Lung (tissue), 11 donors: ENCODE measurements at regions not wholly inside any gene's neighbourhood (a gene's known extent, or its start where the extent isn't known, plus 50 kb on each side); places are given as distances from the start of the nearest gene placed in this dataset.
"Not testable (repeated sequence)": the region's sequence is repeated elsewhere in the genome, so short reads cannot be mapped to it uniquely, and the experiment has no call there.

Experiments
- ATAC-seq: fragments of 200-7000 bp; cut with Tn5 transposase; one replicate; pipeline ENCODE4 v1.9.1; 2020; ENCODE audit warnings: moderate number of reproducible peaks; ENCODE audit not compliant: insufficient read depth, low FRiP score
- DNase-seq, 3 donors: peaks; one replicate each; pipeline ENCODE4 v3.0.0-alpha.2; 2013 to 2017
- H3K27ac ChIP-seq, 2 donors: one replicate each; pipeline ENCODE4 v1.5.1; 2013; ENCODE audit warnings: mild to moderate bottlenecking in 2 of 2, moderate library complexity in 2 of 2, control low read depth in 1 of 2, inconsistent platforms in 1 of 2, low read depth in 1 of 2, low read length in 1 of 2
- H3K27me3 ChIP-seq, 3 donors: one replicate each; pipeline ENCODE4 v1.5.1; 2013; ENCODE audit warnings: low read length in 2 of 3; ENCODE audit not compliant: control insufficient read depth in 3 of 3, insufficient read depth in 3 of 3
- H3K36me3 ChIP-seq, 4 donors: one replicate each; pipeline ENCODE4 v1.5.1; 2013; ENCODE audit warnings: low read length in 4 of 4, mild to moderate bottlenecking in 1 of 4, moderate library complexity in 1 of 4; ENCODE audit not compliant: control insufficient read depth in 4 of 4, insufficient read depth in 4 of 4
- H3K4me1 ChIP-seq, 5 donors: one replicate each; pipeline ENCODE4 v1.5.1; 2013; ENCODE audit warnings: low read length in 5 of 5, mild to moderate bottlenecking in 2 of 5, moderate library complexity in 1 of 5; ENCODE audit not compliant: control insufficient read depth in 5 of 5, insufficient read depth in 5 of 5
- H3K4me3 ChIP-seq: one replicate; pipeline ENCODE4 v1.5.1; 2013; ENCODE audit warnings: mild to moderate bottlenecking, control low read depth, moderate library complexity
- H3K9ac ChIP-seq, 2 donors: one replicate each; pipeline ENCODE4 v1.5.1; 2013; ENCODE audit warnings: low read length in 2 of 2, control low read depth in 1 of 2; ENCODE audit not compliant: insufficient read depth in 1 of 2
- H3K9me3 ChIP-seq, 4 donors: one replicate each; pipeline ENCODE4 v1.5.1; 2013; ENCODE audit warnings: low read length in 3 of 4, mild to moderate bottlenecking in 1 of 4, moderate library complexity in 1 of 4; ENCODE audit not compliant: control insufficient read depth in 4 of 4, insufficient read depth in 3 of 4
- WGBS, 2 donors: extraction: QIAGEN DNeasy Blood & Tissue Kit; methylation state at CpG; one replicate each; pipeline ENCODE4 v1.1.7; 2013; 5-methylcytosine and 5-hydroxymethylcytosine counted together
- TF ChIP-seq, protein P1 (sequence below): IDR thresholded peaks from 2 replicates; pipeline ENCODE4 v1.5.1; 2012; ENCODE audit warnings: mild to moderate bottlenecking; ENCODE audit errors: control extremely low read depth, extremely low read depth
- donor health status: control.
- donor health status: control.
- donor health status: Bipolar disorder and iron deficiency.
- donor health status: healthy.
- donor health status: DM: yes; HTN: yes; CAD: no.

DNA sequence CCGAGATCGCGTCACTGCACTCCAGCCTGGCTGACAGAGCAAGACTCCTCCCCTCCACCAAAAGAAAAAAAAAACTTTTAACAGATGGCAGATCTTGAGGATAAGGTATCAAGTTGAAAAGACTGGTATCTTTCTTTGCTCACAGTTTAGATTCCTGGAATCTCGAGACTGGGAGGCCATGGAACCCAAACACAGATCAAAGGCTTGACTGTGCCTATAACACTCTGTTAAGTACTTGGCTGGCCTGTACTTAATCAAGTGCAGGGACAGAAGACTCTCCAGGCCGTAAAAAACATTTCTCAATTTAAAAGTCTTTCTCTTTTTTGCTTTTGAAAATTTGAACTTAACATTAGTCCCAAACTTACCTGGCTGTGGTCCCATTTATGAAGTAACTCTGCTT is 107.1 kb upstream of the ZNF516 start:
- H3K4me3 ChIP-seq = no peak overlapping the region
- no peaks in the 10 kb centered on the region for H3K36me3 ChIP-seq
- TF ChIP-seq, protein P1, sequence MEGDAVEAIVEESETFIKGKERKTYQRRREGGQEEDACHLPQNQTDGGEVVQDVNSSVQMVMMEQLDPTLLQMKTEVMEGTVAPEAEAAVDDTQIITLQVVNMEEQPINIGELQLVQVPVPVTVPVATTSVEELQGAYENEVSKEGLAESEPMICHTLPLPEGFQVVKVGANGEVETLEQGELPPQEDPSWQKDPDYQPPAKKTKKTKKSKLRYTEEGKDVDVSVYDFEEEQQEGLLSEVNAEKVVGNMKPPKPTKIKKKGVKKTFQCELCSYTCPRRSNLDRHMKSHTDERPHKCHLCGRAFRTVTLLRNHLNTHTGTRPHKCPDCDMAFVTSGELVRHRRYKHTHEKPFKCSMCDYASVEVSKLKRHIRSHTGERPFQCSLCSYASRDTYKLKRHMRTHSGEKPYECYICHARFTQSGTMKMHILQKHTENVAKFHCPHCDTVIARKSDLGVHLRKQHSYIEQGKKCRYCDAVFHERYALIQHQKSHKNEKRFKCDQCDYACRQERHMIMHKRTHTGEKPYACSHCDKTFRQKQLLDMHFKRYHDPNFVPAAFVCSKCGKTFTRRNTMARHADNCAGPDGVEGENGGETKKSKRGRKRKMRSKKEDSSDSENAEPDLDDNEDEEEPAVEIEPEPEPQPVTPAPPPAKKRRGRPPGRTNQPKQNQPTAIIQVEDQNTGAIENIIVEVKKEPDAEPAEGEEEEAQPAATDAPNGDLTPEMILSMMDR = no peak
- H3K4me1 ChIP-seq = no peaks in the 10 kb centered on the region
- WGBS, 2 donors = 74 to 80% methylated on average over 5 of the region's 5 CpGs
- peak in 2 of 3 donors; percentile 45 to 76 for DNase-seq
- H3K9me3 ChIP-seq = no peaks in the 10 kb centered on the region
- no peak overlapping the region for H3K27ac ChIP-seq
- no peaks in the 10 kb centered on the region for H3K27me3 ChIP-seq
- no peak for ATAC-seq
- H3K9ac ChIP-seq = no peak overlapping the region

GRCh38 chr18:76600076-76600475 is 105.0 kb upstream of the ZNF516 start:
- not testable (repeated sequence) for H3K4me3 ChIP-seq, ATAC-seq, H3K4me1 ChIP-seq, H3K9me3 ChIP-seq, H3K27me3 ChIP-seq, H3K36me3 ChIP-seq, H3K27ac ChIP-seq, DNase-seq, H3K9ac ChIP-seq
- WGBS, 2 donors = 97% methylated on average over 24 to 28 of the region's 28 CpGs

GRCh38 chr18:76594966-76595365 is 99.9 kb upstream of the ZNF516 start:
- Histone ChIP-seq H3K4me1 (peaks cover 0 to 10% (median 0%) of the 10 kb centered on the region in 5 donors), H3K27me3 (no peaks in the 10 kb centered on the region), H3K4me3 (no peak overlapping the region), H3K9me3 (no peaks in the 10 kb centered on the region), H3K9ac (no peak overlapping the region), H3K36me3 (no peaks in the 10 kb centered on the region), H3K27ac (no peak overlapping the region)
- TF ChIP-seq, protein P1 = no peak
- ATAC-seq (no peak), DNase-seq (no peak)
- 96% methylated on average over 3 of the region's 3 CpGs for WGBS, 2 donors

DNA sequence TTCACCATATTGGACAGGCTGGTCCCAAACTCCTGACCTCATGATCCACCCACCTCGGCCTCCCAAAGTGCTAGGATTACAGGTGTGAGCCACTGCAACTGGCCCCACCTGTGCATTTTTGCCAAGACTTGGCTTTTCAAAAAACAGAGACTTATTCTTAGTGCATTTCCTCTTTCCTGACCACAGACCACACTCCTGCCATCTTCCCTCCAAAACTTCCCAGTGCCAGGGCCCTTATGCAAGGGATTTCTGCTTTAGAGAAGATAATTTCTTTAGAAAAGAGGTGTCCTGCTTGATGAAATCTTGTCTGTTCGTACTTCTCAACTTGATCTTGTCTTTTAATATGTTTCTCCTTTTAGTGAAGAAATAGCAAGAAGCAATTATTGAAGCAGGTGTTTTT is 98.8 kb upstream of the ZNF516 start:
- Histone ChIP-seq H3K27me3 (no peaks in the 10 kb centered on the region), H3K9me3 (no peaks in the 10 kb centered on the region), H3K9ac (no peak overlapping the region), H3K27ac (no peak overlapping the region), H3K4me3 (no peak overlapping the region), H3K36me3 (no peaks in the 10 kb centered on the region), H3K4me1 (peaks cover 0 to 21% (median 0%) of the 10 kb centered on the region in 5 donors)
- DNase-seq (no peak), ATAC-seq (no peak)
- 67 to 86% methylated on average over 2 of the region's 2 CpGs for WGBS, 2 donors
- TF ChIP-seq, protein P1 = no peak
